ENCODE measurements at regions not wholly inside any gene's neighbourhood (a gene's known extent, or its start where the extent isn't known, plus 50 kb on each side); places are given as distances from the start of the nearest gene placed in this dataset.

DNA sequence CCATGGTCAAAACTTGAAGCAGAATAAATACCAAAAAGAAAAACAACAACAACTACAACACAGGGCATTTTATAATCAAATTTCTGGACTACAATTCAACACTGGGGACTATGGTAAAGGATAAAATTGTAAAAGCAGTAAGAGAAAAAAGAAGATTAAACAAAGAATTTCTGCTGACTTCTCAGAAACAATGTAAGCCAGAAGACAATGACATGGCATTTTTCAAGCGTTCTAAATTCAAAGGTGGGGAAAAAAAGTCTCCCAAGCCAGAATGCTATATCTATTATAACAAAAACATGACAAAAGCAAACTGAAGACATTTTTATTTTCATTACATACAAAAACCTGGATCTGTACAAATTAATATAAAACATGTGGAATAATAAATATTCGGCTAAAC lies 433.1 kb downstream of the NPHP4 start:
- Mint-ChIP-seq H3K4me3 (no peak overlapping the region), H3K27me3 (peaks cover 3% of the 10 kb centered on the region), H3K27ac (no peak overlapping the region), H3K9me3 (ENCODE audit: insufficient read depth) (peaks cover 8% of the 10 kb centered on the region), H3K4me1 (no peaks in the 10 kb centered on the region)
- ChIA-PET CTCF (no interaction called here), POLR2A (no interaction called here)
- DNase-seq, result no peak
- intact Hi-C loops (cut with micrococcal nuclease), result no loop called here
- Histone ChIP-seq H3K9me3 (ENCODE audit: control extremely low read depth in 1 of 3, control insufficient read depth in 2 of 3, insufficient read depth in 1 of 3, low read length in 2 of 3) (peaks cover 0 to 6% (median 2%) of the 10 kb centered on the region in 3 donors), H2AFZ (ENCODE audit: insufficient read depth, low read depth, low read length, poor library complexity, severe bottlenecking) (no peak overlapping the region), H3K4me1 (ENCODE audit: control insufficient read depth in 2 of 2, insufficient read depth in 2 of 2, low read length in 2 of 2) (no peaks in the 10 kb centered on the region), H3K27me3 (replicated peaks in 1 of 4; ENCODE audit: control extremely low read depth in 1 of 4, control insufficient read depth in 3 of 4, insufficient read depth in 4 of 4, low read length in 3 of 4) (no peaks in the 10 kb centered on the region), H3K36me3 (replicated peaks in 1 of 2; ENCODE audit: control extremely low read depth in 1 of 2, control insufficient read depth in 1 of 2, extremely low read depth in 1 of 2, insufficient read depth in 2 of 2, low read length in 1 of 2) (no peaks in the 10 kb centered on the region), H3K4me3 (ENCODE audit: control extremely low read depth in 1 of 5, extremely low read depth in 1 of 5, insufficient read depth in 1 of 5, low read depth in 2 of 5, low read length in 4 of 5) (no peak overlapping the region), H4K20me1 (ENCODE audit: control insufficient read depth, insufficient read depth, low read length, poor library complexity, severe bottlenecking) (no peaks in the 10 kb centered on the region), H3K27ac (ENCODE audit: low read length in 2 of 2) (no peak overlapping the region), H3K9ac (ENCODE audit: low read length) (no peak overlapping the region), H3K79me2 (ENCODE audit: control insufficient read depth, insufficient read depth, low read length) (no peaks in the 10 kb centered on the region), H3K4me2 (replicated peaks; ENCODE audit: low read depth, low read length, poor library complexity, severe bottlenecking) (no peak overlapping the region)
- no peak for TF ChIP-seq EZH2 (IDR thresholded peaks at IDR 0.05; ENCODE audit: borderline replicate concordance, insufficient read depth, low read depth, low read length, poor library complexity, severe bottlenecking)
- no peak for TF ChIP-seq CTCF (IDR thresholded peaks at IDR 0.05)
- ATAC-seq (ENCODE audit: low read depth), result no peak
- WGBS (ENCODE audit: insufficient coverage), result no CpG with 5 or more reads among the region's 2 CpGs

GRCh38 chr1:5555853-5556252 lies 436.4 kb downstream of the NPHP4 start:
- no peak overlapping the region for H3K4me3 Mint-ChIP-seq
- TF ChIP-seq EZH2 (IDR thresholded peaks at IDR 0.05; ENCODE audit: borderline replicate concordance, insufficient read depth, low read depth, low read length, poor library complexity, severe bottlenecking), result no peak
- no peak for TF ChIP-seq CTCF (IDR thresholded peaks at IDR 0.05)
- peaks cover 0 to 11% (median 3%) of the 10 kb centered on the region in 3 donors for H3K9me3 ChIP-seq (ENCODE audit: control extremely low read depth in 1 of 3, control insufficient read depth in 2 of 3, insufficient read depth in 1 of 3, low read length in 2 of 3)
- WGBS (ENCODE audit: insufficient coverage), result 100% methylated on average over 2 of the region's 9 CpGs
- no peak overlapping the region for H3K9ac ChIP-seq (ENCODE audit: low read length)
- no peak overlapping the region for H3K27ac ChIP-seq (ENCODE audit: low read length in 2 of 2)
- no peak overlapping the region for H3K4me2 ChIP-seq (replicated peaks; ENCODE audit: low read depth, low read length, poor library complexity, severe bottlenecking)
- H3K9me3 Mint-ChIP-seq (ENCODE audit: insufficient read depth), result peaks cover 8% of the 10 kb centered on the region
- CTCF ChIA-PET, result no interaction called here
- no peaks in the 10 kb centered on the region for H3K79me2 ChIP-seq (ENCODE audit: control insufficient read depth, insufficient read depth, low read length)
- peaks cover 3% of the 10 kb centered on the region for H3K27me3 Mint-ChIP-seq
- no peak overlapping the region for H2AFZ ChIP-seq (ENCODE audit: insufficient read depth, low read depth, low read length, poor library complexity, severe bottlenecking)
- POLR2A ChIA-PET, result no interaction called here
- H3K4me1 ChIP-seq (ENCODE audit: control insufficient read depth in 2 of 2, insufficient read depth in 2 of 2, low read length in 2 of 2), result no peaks in the 10 kb centered on the region
- no peaks in the 10 kb centered on the region for H3K27me3 ChIP-seq (replicated peaks in 1 of 4; ENCODE audit: control extremely low read depth in 1 of 4, control insufficient read depth in 3 of 4, insufficient read depth in 4 of 4, low read length in 3 of 4)
- DNase-seq (no peak), ATAC-seq (ENCODE audit: low read depth) (no peak)
- intact Hi-C loops (cut with micrococcal nuclease), result no loop called here
- H3K27ac Mint-ChIP-seq, result no peak overlapping the region
- H4K20me1 ChIP-seq (ENCODE audit: control insufficient read depth, insufficient read depth, low read length, poor library complexity, severe bottlenecking), result no peaks in the 10 kb centered on the region
- H3K36me3 ChIP-seq (replicated peaks in 1 of 2; ENCODE audit: control extremely low read depth in 1 of 2, control insufficient read depth in 1 of 2, extremely low read depth in 1 of 2, insufficient read depth in 2 of 2, low read length in 1 of 2), result no peaks in the 10 kb centered on the region
- H3K4me3 ChIP-seq (ENCODE audit: control extremely low read depth in 1 of 5, extremely low read depth in 1 of 5, insufficient read depth in 1 of 5, low read depth in 2 of 5, low read length in 4 of 5), result no peak overlapping the region
- H3K4me1 Mint-ChIP-seq, result no peaks in the 10 kb centered on the region
